Left ventricle myocardium inferior (tissue), 1 donor: ENCODE measurements at regions not wholly inside any gene's neighbourhood (a gene's known extent, or its start where the extent isn't known, plus 50 kb on each side); places are given as distances from the start of the nearest gene placed in this dataset.

Experiments used
- DNase-seq: peaks from one replicate; pipeline ENCODE4 v3.0.0-alpha.2; 2020
- H3K27ac ChIP-seq: fragments of 200-600 bp; replicated peaks from 2 replicates; pipeline ENCODE4 v1.8.0; 2021
- H3K27me3 ChIP-seq: fragments of 200-600 bp; 2 replicates; pipeline ENCODE4 v1.8.0; 2021; ENCODE audit warnings: low read depth
- H3K36me3 ChIP-seq: fragments of 200-600 bp; 2 replicates; pipeline ENCODE4 v1.8.0; 2021
- H3K4me1 ChIP-seq: fragments of 200-600 bp; 2 replicates; pipeline ENCODE4 v1.8.0; 2021
- H3K4me3 ChIP-seq: fragments of 200-600 bp; 2 replicates; pipeline ENCODE4 v1.8.0; 2021; ENCODE audit warnings: mild to moderate bottlenecking, moderate library complexity
- H3K9me3 ChIP-seq: fragments of 200-600 bp; replicated peaks from 2 replicates; pipeline ENCODE4 v1.8.0; 2021
- intact Hi-C: fragments of 100-400 bp; cut with micrococcal nuclease; formaldehyde crosslinking; loops from one replicate; pipeline ENCODE4 v1.11.0; 2022
- TF ChIP-seq, protein P1 (sequence below): fragments of 200-600 bp; IDR thresholded peaks from 2 replicates; pipeline ENCODE4 v1.8.0; 2021; ENCODE audit warnings: antibody characterized with exemption, mild to moderate bottlenecking, borderline replicate concordance
- donor health status: DM: no; HTN: yes; CAD: no; lungs with severe emphysema.

DNA sequence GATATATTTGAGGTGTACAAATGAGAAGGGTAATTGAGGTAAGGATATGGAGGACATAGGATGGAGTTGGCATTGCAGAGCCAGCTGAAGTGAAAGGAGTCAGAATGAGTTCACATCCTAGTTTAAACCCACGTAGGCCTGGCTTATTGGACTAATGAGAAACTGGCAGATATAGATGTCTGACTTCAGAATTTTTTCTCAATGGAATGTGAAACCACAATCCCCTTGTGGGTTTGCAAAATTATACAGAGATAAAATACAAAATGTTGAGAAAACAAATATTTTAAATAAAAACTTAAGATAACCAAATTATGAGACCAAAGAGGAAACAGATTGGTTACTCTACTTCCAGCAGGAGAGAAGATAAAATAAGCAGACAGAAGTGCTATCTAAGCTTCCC lies 277.4 kb upstream of the LRRC7 start:
- no peak for DNase-seq
- H3K4me1 ChIP-seq, result no peaks in the 10 kb centered on the region
- no peaks in the 10 kb centered on the region for H3K36me3 ChIP-seq
- H3K27ac ChIP-seq, result no peak overlapping the region
- no peak overlapping the region for H3K4me3 ChIP-seq
- no peaks in the 10 kb centered on the region for H3K9me3 ChIP-seq
- TF ChIP-seq, protein P1, sequence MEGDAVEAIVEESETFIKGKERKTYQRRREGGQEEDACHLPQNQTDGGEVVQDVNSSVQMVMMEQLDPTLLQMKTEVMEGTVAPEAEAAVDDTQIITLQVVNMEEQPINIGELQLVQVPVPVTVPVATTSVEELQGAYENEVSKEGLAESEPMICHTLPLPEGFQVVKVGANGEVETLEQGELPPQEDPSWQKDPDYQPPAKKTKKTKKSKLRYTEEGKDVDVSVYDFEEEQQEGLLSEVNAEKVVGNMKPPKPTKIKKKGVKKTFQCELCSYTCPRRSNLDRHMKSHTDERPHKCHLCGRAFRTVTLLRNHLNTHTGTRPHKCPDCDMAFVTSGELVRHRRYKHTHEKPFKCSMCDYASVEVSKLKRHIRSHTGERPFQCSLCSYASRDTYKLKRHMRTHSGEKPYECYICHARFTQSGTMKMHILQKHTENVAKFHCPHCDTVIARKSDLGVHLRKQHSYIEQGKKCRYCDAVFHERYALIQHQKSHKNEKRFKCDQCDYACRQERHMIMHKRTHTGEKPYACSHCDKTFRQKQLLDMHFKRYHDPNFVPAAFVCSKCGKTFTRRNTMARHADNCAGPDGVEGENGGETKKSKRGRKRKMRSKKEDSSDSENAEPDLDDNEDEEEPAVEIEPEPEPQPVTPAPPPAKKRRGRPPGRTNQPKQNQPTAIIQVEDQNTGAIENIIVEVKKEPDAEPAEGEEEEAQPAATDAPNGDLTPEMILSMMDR, result no peak
- intact Hi-C loops, result no loop called here
- no peaks in the 10 kb centered on the region for H3K27me3 ChIP-seq

DNA sequence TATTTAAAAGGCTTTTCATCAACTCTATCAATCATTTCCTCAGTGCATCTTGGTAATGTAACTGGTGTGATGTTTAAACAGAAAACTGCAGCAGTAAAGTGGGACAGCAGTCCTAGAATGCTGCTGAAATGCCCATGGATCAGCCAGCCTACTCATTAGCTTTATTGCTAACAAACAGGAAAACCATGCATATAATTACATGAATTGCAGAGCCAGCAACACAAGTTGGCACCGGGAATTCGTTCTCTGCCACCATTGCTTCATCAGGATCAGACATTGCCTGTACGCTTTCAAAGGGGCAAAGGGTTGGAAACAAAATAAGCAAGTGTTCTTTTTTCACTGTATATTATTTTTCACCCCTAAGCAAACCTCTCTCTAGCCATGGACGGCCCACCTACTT lies 276.2 kb upstream of the LRRC7 start:
- Histone ChIP-seq H3K27me3 (no peaks in the 10 kb centered on the region), H3K9me3 (no peaks in the 10 kb centered on the region), H3K27ac (no peak overlapping the region), H3K36me3 (no peaks in the 10 kb centered on the region), H3K4me1 (no peaks in the 10 kb centered on the region), H3K4me3 (no peak overlapping the region)
- TF ChIP-seq, protein P1, result no peak
- intact Hi-C loops, result no loop called here
- no peak for DNase-seq

DNA sequence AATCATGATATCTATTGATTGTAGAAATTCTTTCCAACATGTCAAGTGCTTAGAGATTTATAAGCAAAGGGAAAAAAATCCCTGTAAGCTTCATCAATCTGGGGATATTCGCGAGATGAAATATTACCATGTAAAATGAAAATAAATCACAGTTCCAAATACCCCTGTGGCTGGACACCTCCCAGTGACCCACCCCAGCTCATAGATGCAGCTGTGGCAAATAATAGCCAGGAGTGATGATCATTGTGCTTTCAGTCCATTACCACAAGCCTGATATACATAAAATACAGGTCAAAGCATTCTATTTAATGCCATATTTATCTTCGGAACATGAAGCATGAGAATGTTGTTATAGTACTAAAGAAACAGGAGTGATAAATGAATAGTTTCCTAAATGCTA lies 274.9 kb upstream of the LRRC7 start:
- Histone ChIP-seq H3K27ac (no peak overlapping the region), H3K4me1 (no peaks in the 10 kb centered on the region), H3K27me3 (no peaks in the 10 kb centered on the region), H3K9me3 (no peaks in the 10 kb centered on the region), H3K36me3 (no peaks in the 10 kb centered on the region), H3K4me3 (no peak overlapping the region)
- TF ChIP-seq, protein P1, result no peak
- intact Hi-C loops, result no loop called here
- DNase-seq, result no peak

DNA sequence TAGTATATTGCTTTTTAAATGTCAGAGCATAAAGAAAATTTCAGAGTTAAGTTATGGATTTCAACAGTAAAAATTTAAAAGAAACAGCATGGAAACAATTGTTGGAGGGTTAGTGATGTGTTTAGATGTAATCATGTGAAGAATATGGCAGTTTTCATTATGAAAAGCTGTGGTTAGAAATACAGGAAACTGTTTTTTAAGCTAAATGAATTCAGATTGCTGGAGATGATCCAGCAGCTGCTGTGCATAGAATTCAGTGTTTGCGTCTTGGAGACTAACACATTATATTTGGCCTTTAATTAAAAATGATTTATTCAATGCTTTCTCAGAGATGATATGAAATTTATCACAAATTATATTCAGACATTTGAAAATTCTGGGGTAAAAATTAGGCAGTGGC lies 273.6 kb upstream of the LRRC7 start:
- TF ChIP-seq, protein P1, result no peak
- DNase-seq, result no peak
- Histone ChIP-seq H3K36me3 (no peaks in the 10 kb centered on the region), H3K27me3 (no peaks in the 10 kb centered on the region), H3K27ac (no peak overlapping the region), H3K4me3 (no peak overlapping the region), H3K9me3 (no peaks in the 10 kb centered on the region), H3K4me1 (no peaks in the 10 kb centered on the region)
- intact Hi-C loops, result no loop called here

DNA sequence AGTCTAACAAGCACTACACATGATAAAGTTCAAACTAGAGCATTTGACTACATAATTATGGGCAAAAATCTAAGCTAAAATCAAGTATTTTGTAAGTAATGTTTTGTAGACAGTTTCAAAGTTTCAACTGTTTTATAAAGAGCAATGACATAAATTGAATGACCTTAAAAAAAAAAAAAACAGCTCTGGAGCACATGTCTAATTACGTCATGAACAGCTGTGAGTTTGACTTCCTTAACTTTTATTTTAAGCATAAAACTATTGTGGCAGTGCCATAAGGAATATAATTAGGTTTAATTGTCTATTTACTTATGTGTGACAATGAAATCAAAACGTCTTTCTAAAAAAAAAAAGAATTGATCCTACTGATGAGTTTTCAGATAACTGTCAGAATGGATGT lies 272.5 kb upstream of the LRRC7 start:
- Histone ChIP-seq H3K27ac (no peak overlapping the region), H3K4me3 (no peak overlapping the region), H3K36me3 (no peaks in the 10 kb centered on the region), H3K4me1 (no peaks in the 10 kb centered on the region), H3K9me3 (no peaks in the 10 kb centered on the region), H3K27me3 (no peaks in the 10 kb centered on the region)
- no peak for DNase-seq
- TF ChIP-seq, protein P1, result no peak
- intact Hi-C loops, result no loop called here

DNA sequence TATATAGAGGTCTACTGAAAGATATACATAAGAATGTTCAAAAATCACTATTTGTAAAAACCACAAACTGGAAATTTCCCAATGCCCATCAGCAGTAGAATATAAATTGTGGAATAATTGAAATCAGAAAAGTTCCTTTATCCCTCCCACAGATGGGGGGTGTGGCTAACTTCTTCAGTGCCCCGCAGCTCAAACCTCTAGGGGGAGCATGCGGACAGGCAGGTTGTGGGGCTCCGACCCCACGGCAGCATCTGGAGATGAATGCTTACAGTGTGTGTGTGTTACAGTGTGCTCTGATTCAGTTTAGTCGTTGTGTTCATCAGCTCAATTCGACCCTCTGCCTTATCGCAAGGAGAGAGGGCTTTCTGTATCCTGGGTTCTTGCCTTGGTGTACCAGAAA lies 262.1 kb upstream of the LRRC7 start:
- DNase-seq, result no peak
- H3K9me3 ChIP-seq, result peaks cover 12% of the 10 kb centered on the region
- no peaks in the 10 kb centered on the region for H3K27me3 ChIP-seq
- no peak overlapping the region for H3K27ac ChIP-seq
- TF ChIP-seq, protein P1, result no peak
- no peaks in the 10 kb centered on the region for H3K4me1 ChIP-seq
- H3K36me3 ChIP-seq, result no peaks in the 10 kb centered on the region
- intact Hi-C loops, result no loop called here
- H3K4me3 ChIP-seq, result no peak overlapping the region
